ENCODE measurements at regions not wholly inside any gene's neighbourhood (a gene's known extent, or its start where the extent isn't known, plus 50 kb on each side); places are given as distances from the start of the nearest gene placed in this dataset.

- no peak overlapping the region for H2AK5ac ChIP-seq (ENCODE audit: low read depth, low read length)
- no peak overlapping the region for H2AFZ ChIP-seq (replicated peaks; ENCODE audit: low read length, poor library complexity)
- no peak overlapping the region; the same call in 1 of the 2 replicates for H3K18ac ChIP-seq (ENCODE audit: low read depth, low read length)
- H3K9me1 ChIP-seq (ENCODE audit: insufficient read depth, low read length): no peaks in the 10 kb centered on the region
- intact Hi-C loops (cut with micrococcal nuclease) (no loop called here), dilution Hi-C loops (cut with HindIII; ENCODE audit: low sequenced_read_pairs, unreplicated experiment) (no loop called here), in situ Hi-C loops (cut with MboI; ENCODE audit: low sequenced_read_pairs) (no loop called here)
- H3K4me3 ChIP-seq (ENCODE audit: insufficient read depth, low read depth, low read length): no peak overlapping the region
- H2BK20ac ChIP-seq (ENCODE audit: low read depth, low read length): no peak overlapping the region
- no peak overlapping the region for H3K14ac ChIP-seq (replicated peaks; ENCODE audit: low read depth, low read length)
- TF ChIP-seq MAZ (IDR thresholded peaks at IDR 0.05; ENCODE audit: borderline replicate concordance, low read depth, low read length) (no peak), SMC3 (IDR thresholded peaks at IDR 0.05; ENCODE audit: low read depth, low read length) (no peak), POLR2A (IDR thresholded peaks at IDR 0.05; ENCODE audit: low read depth, low read length) (no peak), USF2 (IDR thresholded peaks at IDR 0.05; ENCODE audit: low read depth, low read length) (no peak), RCOR1 (IDR thresholded peaks at IDR 0.05; ENCODE audit: insufficient replicate concordance, low read length) (no peak), RAD21 (IDR thresholded peaks at IDR 0.05; ENCODE audit: low read length) (no peak)
- no peaks in the 10 kb centered on the region for H3K9me3 ChIP-seq (ENCODE audit: control insufficient read depth, insufficient read depth, low read length)
- peaks cover 5% of the 10 kb centered on the region; the same call in 1 of the 2 replicates for H3K4me1 ChIP-seq (ENCODE audit: control insufficient read depth, insufficient read depth, low read length)
- no peaks in the 10 kb centered on the region for H4K20me1 ChIP-seq (ENCODE audit: insufficient read depth, low read length)
- no peaks in the 10 kb centered on the region for H3K36me3 ChIP-seq (ENCODE audit: control insufficient read depth, insufficient read depth, low read length)
- H3K23ac ChIP-seq (ENCODE audit: low read depth, low read length): no peak overlapping the region
- no peak overlapping the region for H2BK120ac ChIP-seq (ENCODE audit: low read depth, low read length)
- H3K79me1 ChIP-seq (ENCODE audit: low read depth in 1 of 2, low read length in 2 of 2): no peaks in the 10 kb centered on the region
- H3K56ac ChIP-seq (ENCODE audit: extremely low read depth, insufficient read depth, low read length): no peak overlapping the region
- H4K8ac ChIP-seq (ENCODE audit: low read depth in 2 of 2, low read length in 2 of 2): no peak overlapping the region
- no peak overlapping the region for H3K4ac ChIP-seq (ENCODE audit: low read depth, low read length)
- ChIA-PET POLR2A (ENCODE audit: unreplicated experiment) (no interaction called here), CTCF (no interaction called here)
- H2BK15ac ChIP-seq (ENCODE audit: low read depth, low read length): no peak overlapping the region
- H4K91ac ChIP-seq (ENCODE audit: insufficient read depth, low read depth, low read length): no peak overlapping the region
- no peak for DNase-seq
- no peak overlapping the region for H2BK5ac ChIP-seq (ENCODE audit: low read depth, low read length, poor library complexity, severe bottlenecking)
- BruUV-seq (replicated peaks): no TSS peak
- H4K5ac ChIP-seq (ENCODE audit: low read depth, low read length): no peak overlapping the region
- ATAC-seq (ENCODE audit: low read depth): no peak
- H3K4me2 ChIP-seq (ENCODE audit: low read depth, low read length): no peak overlapping the region
- no peak overlapping the region for H3K27ac ChIP-seq (ENCODE audit: insufficient read depth, low read length)
- no CpG with 5 or more reads among the region's 3 CpGs for WGBS, 2 experiments (ENCODE audit: extremely low coverage in 2 of 2, insufficient read length in 1 of 2)
- H3K27me3 ChIP-seq (ENCODE audit: control insufficient read depth, insufficient read depth, low read length): peaks cover 2% of the 10 kb centered on the region
- no peak overlapping the region for H3K9ac ChIP-seq (ENCODE audit: low read depth, low read length)
- H2AK9ac ChIP-seq (replicated peaks; ENCODE audit: low read depth, low read length, poor library complexity): no peak overlapping the region
Observed at GRCh38 chr9:109728686-109729300, 51.2 kb upstream of the PALM2AKAP2 start.

Data from IMR-90 (cell line).